H9 (cell line): ENCODE measurements at regions not wholly inside any gene's neighbourhood (a gene's known extent, or its start where the extent isn't known, plus 50 kb on each side); places are given as distances from the start of the nearest gene placed in this dataset.

ENCODE experiments used
- DNase-seq: peaks from one replicate; pipeline ENCODE4 v3.0.0-alpha.2; 2017
- H2AFZ ChIP-seq: one replicate; pipeline ENCODE4 v1.6.1; 2013; ENCODE audit warnings: mild to moderate bottlenecking, low read length, control low read depth, moderate library complexity
- H2AK5ac ChIP-seq: 2 replicates; pipeline ENCODE4 v1.6.1; 2013; ENCODE audit warnings: low read length, control low read depth, mixed read lengths; ENCODE audit not compliant: insufficient read length
- H2BK120ac ChIP-seq: one replicate; pipeline ENCODE4 v1.6.1; 2013; ENCODE audit warnings: low read depth, mild to moderate bottlenecking, low read length, control low read depth, inconsistent platforms; ENCODE audit not compliant: poor library complexity, severe bottlenecking
- H2BK12ac ChIP-seq: 2 replicates; pipeline ENCODE4 v1.6.1; 2013; ENCODE audit warnings: low read length, control low read depth, mixed read lengths, low read depth; ENCODE audit not compliant: insufficient read length
- H2BK15ac ChIP-seq: 2 replicates; pipeline ENCODE4 v1.6.1; 2013; ENCODE audit warnings: low read depth, low read length, control low read depth
- H2BK20ac ChIP-seq: one replicate; pipeline ENCODE4 v1.6.1; 2013; ENCODE audit warnings: low read depth, mild to moderate bottlenecking, low read length, control low read depth, inconsistent platforms; ENCODE audit not compliant: poor library complexity, severe bottlenecking
- H2BK5ac ChIP-seq: 2 replicates; pipeline ENCODE4 v1.6.1; 2013; ENCODE audit warnings: low read length, control low read depth, mixed read lengths; ENCODE audit not compliant: insufficient read length
- H3K14ac ChIP-seq: 2 replicates; pipeline ENCODE4 v1.6.1; 2013; ENCODE audit warnings: low read length, control low read depth; ENCODE audit not compliant: insufficient read depth
- H3K18ac ChIP-seq: 2 replicates; pipeline ENCODE4 v1.6.1; 2013; ENCODE audit warnings: low read depth, mild to moderate bottlenecking, mixed read lengths, low read length, control low read depth; ENCODE audit not compliant: insufficient read length
- H3K23ac ChIP-seq: 2 replicates; pipeline ENCODE4 v1.6.1; 2013; ENCODE audit warnings: low read length, control low read depth, mixed read lengths, low read depth; ENCODE audit not compliant: insufficient read length
- H3K23me2 ChIP-seq: 2 replicates; pipeline ENCODE4 v1.6.1; 2013; ENCODE audit warnings: low read depth, mild to moderate bottlenecking, mixed read lengths, low read length, control low read depth; ENCODE audit not compliant: insufficient read length, poor library complexity, severe bottlenecking
- H3K27ac ChIP-seq: 2 replicates; pipeline ENCODE4 v1.5.1; 2013; ENCODE audit warnings: low read length, control low read depth, mixed read lengths, low read depth; ENCODE audit not compliant: insufficient read length
- H3K27me3 ChIP-seq: 2 replicates; pipeline ENCODE4 v1.6.1; 2013; ENCODE audit warnings: low read length, control low read depth, inconsistent platforms; ENCODE audit not compliant: insufficient read depth
- H3K4ac ChIP-seq: 2 replicates; pipeline ENCODE4 v1.6.1; 2013; ENCODE audit warnings: low read depth, mild to moderate bottlenecking, control low read depth, inconsistent platforms, low read length, moderate library complexity
- H3K4me1 ChIP-seq: 2 replicates; pipeline ENCODE4 v1.6.1; 2013; ENCODE audit warnings: low read length, control low read depth, inconsistent platforms; ENCODE audit not compliant: insufficient read depth
- H3K4me2 ChIP-seq: 2 replicates; pipeline ENCODE4 v1.6.1; 2013; ENCODE audit warnings: low read length, control low read depth, mixed read lengths; ENCODE audit not compliant: insufficient read length, insufficient read depth
- H3K56ac ChIP-seq: 2 replicates; pipeline ENCODE4 v1.6.1; 2013; ENCODE audit warnings: low read depth, mild to moderate bottlenecking, mixed read lengths, low read length, control low read depth; ENCODE audit not compliant: insufficient read length
- H3K79me1 ChIP-seq: 2 replicates; pipeline ENCODE4 v1.6.1; 2013; ENCODE audit warnings: low read depth, mild to moderate bottlenecking, moderate library complexity, low read length, control low read depth, inconsistent platforms; ENCODE audit not compliant: insufficient read depth, poor library complexity, severe bottlenecking
- H3K79me2 ChIP-seq: 2 replicates; pipeline ENCODE4 v1.6.1; 2013; ENCODE audit warnings: low read length, control low read depth, inconsistent platforms; ENCODE audit not compliant: insufficient read depth
- H3K9ac ChIP-seq: 2 replicates; pipeline ENCODE4 v1.6.1; 2013; ENCODE audit warnings: low read length, control low read depth, mixed read lengths; ENCODE audit not compliant: insufficient read length; ENCODE audit errors: extremely low read depth
- H3K9me3 ChIP-seq: one replicate; pipeline ENCODE4 v1.6.1; 2013; ENCODE audit warnings: low read depth, low read length, inconsistent platforms; ENCODE audit not compliant: control insufficient read depth
- H3T11ph ChIP-seq: one replicate; pipeline ENCODE4 v1.6.1; 2013; ENCODE audit warnings: mild to moderate bottlenecking, low read length, control low read depth, inconsistent platforms
- H4K20me1 ChIP-seq: one replicate; pipeline ENCODE4 v1.6.1; 2013; ENCODE audit not compliant: control insufficient read depth, insufficient read length, insufficient read depth
- H4K5ac ChIP-seq: 2 replicates; pipeline ENCODE4 v1.6.1; 2013; ENCODE audit warnings: low read depth, mild to moderate bottlenecking, mixed read lengths, low read length, control low read depth; ENCODE audit not compliant: insufficient read length
- H4K8ac ChIP-seq: replicated peaks from 2 replicates; pipeline ENCODE4 v1.6.1; 2013; ENCODE audit warnings: low read length, control low read depth, mixed read lengths, low read depth; ENCODE audit not compliant: insufficient read length
- H4K91ac ChIP-seq: 2 replicates; pipeline ENCODE4 v1.6.1; 2013; ENCODE audit warnings: low read depth, mild to moderate bottlenecking, moderate library complexity, mixed read lengths, low read length, control low read depth; ENCODE audit not compliant: insufficient read length
- H3K27ac Mint-ChIP-seq, 3 experiments: 2 replicates in 2 of 3; 3 replicates in 1 of 3; pipeline ENCODE4 v1.8.0; 2020 to 2021; ENCODE audit warnings: mixed read lengths in 3 of 3, mild to moderate bottlenecking in 1 of 3, moderate library complexity in 1 of 3
- H3K27me3 Mint-ChIP-seq: 2 replicates; pipeline ENCODE4 v1.8.0; 2021; ENCODE audit warnings: low read depth, mild to moderate bottlenecking, moderate library complexity, mixed read lengths
- H3K36me3 Mint-ChIP-seq, 3 experiments: 2 replicates in 2 of 3; 3 replicates in 1 of 3; pipeline ENCODE4 v1.8.0; 2020 to 2021; ENCODE audit warnings: low read depth in 3 of 3, mixed read lengths in 3 of 3; ENCODE audit not compliant: insufficient read depth in 1 of 3
- H3K4me1 Mint-ChIP-seq, 2 experiments: 2 replicates each; pipeline ENCODE4 v1.8.0; 2020; ENCODE audit warnings: mixed read lengths in 2 of 2
- H3K4me3 Mint-ChIP-seq, 2 experiments: 2 replicates in 1 of 2; 3 replicates in 1 of 2; pipeline ENCODE4 v1.8.0; 2020 to 2021; ENCODE audit warnings: mild to moderate bottlenecking in 2 of 2, mixed read lengths in 2 of 2, moderate library complexity in 1 of 2
- H3K9me3 Mint-ChIP-seq, 2 experiments: 2 replicates in 1 of 2; 3 replicates in 1 of 2; pipeline ENCODE4 v1.8.0; 2020; ENCODE audit warnings: mild to moderate bottlenecking in 2 of 2, mixed read lengths in 2 of 2, moderate library complexity in 1 of 2
- WGBS: extraction: QIAGEN DNeasy Blood & Tissue Kit; methylation state at CpG from one replicate; pipeline ENCODE4 v1.1.7; 2013; ENCODE audit warnings: missing lambda C conversion rate, low lambda C conversion rate, mixed read lengths; ENCODE audit not compliant: insufficient read length; ENCODE audit errors: extremely low coverage; 5-methylcytosine and 5-hydroxymethylcytosine counted together
- TF ChIP-seq, protein P1 (sequence below): fragments of 200-600 bp; sonication (generic); conservative IDR thresholded peaks from 3 replicates; pipeline ENCODE4 v1.8.0; 2021; ENCODE audit warnings: antibody characterized with exemption, mild to moderate bottlenecking

DNA sequence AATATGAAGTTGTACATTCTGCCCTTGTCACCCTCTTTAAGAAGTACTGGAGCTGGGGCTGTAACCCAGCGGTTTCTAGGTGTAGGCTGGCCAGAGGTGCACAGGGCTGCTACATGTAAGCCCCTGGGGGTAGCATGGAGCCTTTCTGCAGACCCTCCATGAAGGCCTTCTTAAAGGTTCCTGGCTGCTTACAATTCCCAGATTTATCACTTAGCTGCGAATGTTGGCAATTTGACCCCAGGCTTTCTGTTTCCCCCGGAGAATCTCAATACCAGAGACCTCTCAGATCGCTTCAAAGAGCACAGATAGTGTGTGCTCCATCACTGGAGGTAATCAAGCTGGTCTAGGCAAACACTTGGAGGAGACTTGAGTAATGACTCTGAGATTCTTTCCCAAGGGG, 309.4 kb downstream of the CBLN1 start:
- DNase-seq = no peak
- TF ChIP-seq, protein P1, sequence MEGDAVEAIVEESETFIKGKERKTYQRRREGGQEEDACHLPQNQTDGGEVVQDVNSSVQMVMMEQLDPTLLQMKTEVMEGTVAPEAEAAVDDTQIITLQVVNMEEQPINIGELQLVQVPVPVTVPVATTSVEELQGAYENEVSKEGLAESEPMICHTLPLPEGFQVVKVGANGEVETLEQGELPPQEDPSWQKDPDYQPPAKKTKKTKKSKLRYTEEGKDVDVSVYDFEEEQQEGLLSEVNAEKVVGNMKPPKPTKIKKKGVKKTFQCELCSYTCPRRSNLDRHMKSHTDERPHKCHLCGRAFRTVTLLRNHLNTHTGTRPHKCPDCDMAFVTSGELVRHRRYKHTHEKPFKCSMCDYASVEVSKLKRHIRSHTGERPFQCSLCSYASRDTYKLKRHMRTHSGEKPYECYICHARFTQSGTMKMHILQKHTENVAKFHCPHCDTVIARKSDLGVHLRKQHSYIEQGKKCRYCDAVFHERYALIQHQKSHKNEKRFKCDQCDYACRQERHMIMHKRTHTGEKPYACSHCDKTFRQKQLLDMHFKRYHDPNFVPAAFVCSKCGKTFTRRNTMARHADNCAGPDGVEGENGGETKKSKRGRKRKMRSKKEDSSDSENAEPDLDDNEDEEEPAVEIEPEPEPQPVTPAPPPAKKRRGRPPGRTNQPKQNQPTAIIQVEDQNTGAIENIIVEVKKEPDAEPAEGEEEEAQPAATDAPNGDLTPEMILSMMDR = no peak
- no CpG with 5 or more reads among the region's 4 CpGs for WGBS

More for the DNA sequence above, 309.4 kb downstream of the CBLN1 start:
- H2AK5ac ChIP-seq = no peak overlapping the region
- no peaks in the 10 kb centered on the region for H3K27me3 ChIP-seq
- no peak overlapping the region for H4K8ac ChIP-seq
- no peak overlapping the region for H3K27ac ChIP-seq
- no peak overlapping the region for H3K4me2 ChIP-seq
- no peaks in the 10 kb centered on the region for H3K79me1 ChIP-seq
- no peak overlapping the region for H3K4me3 Mint-ChIP-seq
- no peak overlapping the region for H3K23ac ChIP-seq
- H4K91ac ChIP-seq = no peak overlapping the region
- H2BK15ac ChIP-seq = no peak overlapping the region
- no peaks in the 10 kb centered on the region for H3K9me3 ChIP-seq
- no peak overlapping the region for H2AFZ ChIP-seq
- no peak overlapping the region for H2BK120ac ChIP-seq
- no peak overlapping the region for H4K5ac ChIP-seq
- no peak overlapping the region for H3K14ac ChIP-seq
- no peak overlapping the region for H2BK5ac ChIP-seq
- no peak overlapping the region for H3K4ac ChIP-seq
- no peak overlapping the region for H2BK12ac ChIP-seq
- H3K4me1 ChIP-seq = no peaks in the 10 kb centered on the region
- no peaks in the 10 kb centered on the region for H3K36me3 Mint-ChIP-seq
- H4K20me1 ChIP-seq = no peaks in the 10 kb centered on the region
- no peak overlapping the region for H3T11ph ChIP-seq
- H3K9me3 Mint-ChIP-seq = no peaks in the 10 kb centered on the region
- no peak overlapping the region for H3K18ac ChIP-seq
- H3K4me1 Mint-ChIP-seq = peaks cover 4 to 7% of the 10 kb centered on the region in 2 experiments; a peak in 2 of 4 replicates
- H3K23me2 ChIP-seq = no peaks in the 10 kb centered on the region
- H3K9ac ChIP-seq = no peak overlapping the region
- H3K27ac Mint-ChIP-seq = no peak overlapping the region
- no peaks in the 10 kb centered on the region for H3K79me2 ChIP-seq
- no peak overlapping the region for H3K56ac ChIP-seq
- H2BK20ac ChIP-seq = no peak overlapping the region
- no peaks in the 10 kb centered on the region for H3K27me3 Mint-ChIP-seq
